ENCODE measurements at regions not wholly inside any gene's neighbourhood (a gene's known extent, or its start where the extent isn't known, plus 50 kb on each side); places are given as distances from the start of the nearest gene placed in this dataset.

- TF ChIP-seq NR3C1 (CRISPR knock-in tag; conservative IDR thresholded peaks at IDR 0.05; ENCODE audit: low read depth) = no peak
- no peak for TF ChIP-seq CTCF (IDR thresholded peaks at IDR 0.05)
- TF ChIP-seq TCF7 (CRISPR knock-in tag; IDR thresholded peaks at IDR 0.05; ENCODE audit: low read depth) = no peak
- no peak for TF ChIP-seq NFATC4 (CRISPR knock-in tag; IDR thresholded peaks at IDR 0.05)
- TF ChIP-seq NFYB (CRISPR knock-in tag; conservative IDR thresholded peaks at IDR 0.05; ENCODE audit: low read depth) = no peak
- no peak for TF ChIP-seq E2F1 (CRISPR knock-in tag; IDR thresholded peaks at IDR 0.05)
- TF ChIP-seq FOXP1 (CRISPR knock-in tag; IDR thresholded peaks at IDR 0.05; ENCODE audit: borderline replicate concordance) = no peak
- no peak for TF ChIP-seq TEAD4 (CRISPR knock-in tag; IDR thresholded peaks at IDR 0.05)
- no peak for TF ChIP-seq MAX (CRISPR knock-in tag; IDR thresholded peaks at IDR 0.05)
- TF ChIP-seq FOXP4 (CRISPR knock-in tag; IDR thresholded peaks at IDR 0.05) = no peak
Observed at GRCh38 chr15:44882499-44882968, 74.0 kb upstream of the TERB2 start.

Measured in WTC11 (cell line).